H9 (cell line): ENCODE measurements at regions not wholly inside any gene's neighbourhood (a gene's known extent, or its start where the extent isn't known, plus 50 kb on each side); places are given as distances from the start of the nearest gene placed in this dataset.

Source experiments
- DNase-seq: peaks from one replicate; pipeline ENCODE4 v3.0.0-alpha.2; 2017
- H2AFZ ChIP-seq: one replicate; pipeline ENCODE4 v1.6.1; 2013; ENCODE audit warnings: mild to moderate bottlenecking, low read length, control low read depth, moderate library complexity
- H2AK5ac ChIP-seq: 2 replicates; pipeline ENCODE4 v1.6.1; 2013; ENCODE audit warnings: low read length, control low read depth, mixed read lengths; ENCODE audit not compliant: insufficient read length
- H2BK120ac ChIP-seq: one replicate; pipeline ENCODE4 v1.6.1; 2013; ENCODE audit warnings: low read depth, mild to moderate bottlenecking, low read length, control low read depth, inconsistent platforms; ENCODE audit not compliant: poor library complexity, severe bottlenecking
- H2BK12ac ChIP-seq: 2 replicates; pipeline ENCODE4 v1.6.1; 2013; ENCODE audit warnings: low read length, control low read depth, mixed read lengths, low read depth; ENCODE audit not compliant: insufficient read length
- H2BK15ac ChIP-seq: 2 replicates; pipeline ENCODE4 v1.6.1; 2013; ENCODE audit warnings: low read depth, low read length, control low read depth
- H2BK20ac ChIP-seq: one replicate; pipeline ENCODE4 v1.6.1; 2013; ENCODE audit warnings: low read depth, mild to moderate bottlenecking, low read length, control low read depth, inconsistent platforms; ENCODE audit not compliant: poor library complexity, severe bottlenecking
- H2BK5ac ChIP-seq: 2 replicates; pipeline ENCODE4 v1.6.1; 2013; ENCODE audit warnings: low read length, control low read depth, mixed read lengths; ENCODE audit not compliant: insufficient read length
- H3K14ac ChIP-seq: 2 replicates; pipeline ENCODE4 v1.6.1; 2013; ENCODE audit warnings: low read length, control low read depth; ENCODE audit not compliant: insufficient read depth
- H3K18ac ChIP-seq: 2 replicates; pipeline ENCODE4 v1.6.1; 2013; ENCODE audit warnings: low read depth, mild to moderate bottlenecking, mixed read lengths, low read length, control low read depth; ENCODE audit not compliant: insufficient read length
- H3K23ac ChIP-seq: 2 replicates; pipeline ENCODE4 v1.6.1; 2013; ENCODE audit warnings: low read length, control low read depth, mixed read lengths, low read depth; ENCODE audit not compliant: insufficient read length
- H3K23me2 ChIP-seq: 2 replicates; pipeline ENCODE4 v1.6.1; 2013; ENCODE audit warnings: low read depth, mild to moderate bottlenecking, mixed read lengths, low read length, control low read depth; ENCODE audit not compliant: insufficient read length, poor library complexity, severe bottlenecking
- H3K27ac ChIP-seq: 2 replicates; pipeline ENCODE4 v1.5.1; 2013; ENCODE audit warnings: low read length, control low read depth, mixed read lengths, low read depth; ENCODE audit not compliant: insufficient read length
- H3K27me3 ChIP-seq: 2 replicates; pipeline ENCODE4 v1.6.1; 2013; ENCODE audit warnings: low read length, control low read depth, inconsistent platforms; ENCODE audit not compliant: insufficient read depth
- H3K4ac ChIP-seq: 2 replicates; pipeline ENCODE4 v1.6.1; 2013; ENCODE audit warnings: low read depth, mild to moderate bottlenecking, control low read depth, inconsistent platforms, low read length, moderate library complexity
- H3K4me1 ChIP-seq: 2 replicates; pipeline ENCODE4 v1.6.1; 2013; ENCODE audit warnings: low read length, control low read depth, inconsistent platforms; ENCODE audit not compliant: insufficient read depth
- H3K4me2 ChIP-seq: 2 replicates; pipeline ENCODE4 v1.6.1; 2013; ENCODE audit warnings: low read length, control low read depth, mixed read lengths; ENCODE audit not compliant: insufficient read length, insufficient read depth
- H3K56ac ChIP-seq: 2 replicates; pipeline ENCODE4 v1.6.1; 2013; ENCODE audit warnings: low read depth, mild to moderate bottlenecking, mixed read lengths, low read length, control low read depth; ENCODE audit not compliant: insufficient read length
- H3K79me1 ChIP-seq: 2 replicates; pipeline ENCODE4 v1.6.1; 2013; ENCODE audit warnings: low read depth, mild to moderate bottlenecking, moderate library complexity, low read length, control low read depth, inconsistent platforms; ENCODE audit not compliant: insufficient read depth, poor library complexity, severe bottlenecking
- H3K79me2 ChIP-seq: 2 replicates; pipeline ENCODE4 v1.6.1; 2013; ENCODE audit warnings: low read length, control low read depth, inconsistent platforms; ENCODE audit not compliant: insufficient read depth
- H3K9ac ChIP-seq: 2 replicates; pipeline ENCODE4 v1.6.1; 2013; ENCODE audit warnings: low read length, control low read depth, mixed read lengths; ENCODE audit not compliant: insufficient read length; ENCODE audit errors: extremely low read depth
- H3K9me3 ChIP-seq: one replicate; pipeline ENCODE4 v1.6.1; 2013; ENCODE audit warnings: low read depth, low read length, inconsistent platforms; ENCODE audit not compliant: control insufficient read depth
- H3T11ph ChIP-seq: one replicate; pipeline ENCODE4 v1.6.1; 2013; ENCODE audit warnings: mild to moderate bottlenecking, low read length, control low read depth, inconsistent platforms
- H4K20me1 ChIP-seq: one replicate; pipeline ENCODE4 v1.6.1; 2013; ENCODE audit not compliant: control insufficient read depth, insufficient read length, insufficient read depth
- H4K5ac ChIP-seq: 2 replicates; pipeline ENCODE4 v1.6.1; 2013; ENCODE audit warnings: low read depth, mild to moderate bottlenecking, mixed read lengths, low read length, control low read depth; ENCODE audit not compliant: insufficient read length
- H4K8ac ChIP-seq: replicated peaks from 2 replicates; pipeline ENCODE4 v1.6.1; 2013; ENCODE audit warnings: low read length, control low read depth, mixed read lengths, low read depth; ENCODE audit not compliant: insufficient read length
- H4K91ac ChIP-seq: 2 replicates; pipeline ENCODE4 v1.6.1; 2013; ENCODE audit warnings: low read depth, mild to moderate bottlenecking, moderate library complexity, mixed read lengths, low read length, control low read depth; ENCODE audit not compliant: insufficient read length
- H3K27ac Mint-ChIP-seq, 3 experiments: 2 replicates in 2 of 3; 3 replicates in 1 of 3; pipeline ENCODE4 v1.8.0; 2020 to 2021; ENCODE audit warnings: mixed read lengths in 3 of 3, mild to moderate bottlenecking in 1 of 3, moderate library complexity in 1 of 3
- H3K27me3 Mint-ChIP-seq: 2 replicates; pipeline ENCODE4 v1.8.0; 2021; ENCODE audit warnings: low read depth, mild to moderate bottlenecking, moderate library complexity, mixed read lengths
- H3K36me3 Mint-ChIP-seq, 3 experiments: 2 replicates in 2 of 3; 3 replicates in 1 of 3; pipeline ENCODE4 v1.8.0; 2020 to 2021; ENCODE audit warnings: low read depth in 3 of 3, mixed read lengths in 3 of 3; ENCODE audit not compliant: insufficient read depth in 1 of 3
- H3K4me1 Mint-ChIP-seq, 2 experiments: 2 replicates each; pipeline ENCODE4 v1.8.0; 2020; ENCODE audit warnings: mixed read lengths in 2 of 2
- H3K4me3 Mint-ChIP-seq, 2 experiments: 2 replicates in 1 of 2; 3 replicates in 1 of 2; pipeline ENCODE4 v1.8.0; 2020 to 2021; ENCODE audit warnings: mild to moderate bottlenecking in 2 of 2, mixed read lengths in 2 of 2, moderate library complexity in 1 of 2
- H3K9me3 Mint-ChIP-seq, 2 experiments: 2 replicates in 1 of 2; 3 replicates in 1 of 2; pipeline ENCODE4 v1.8.0; 2020; ENCODE audit warnings: mild to moderate bottlenecking in 2 of 2, mixed read lengths in 2 of 2, moderate library complexity in 1 of 2
- CTCF ChIP-seq: fragments of 200-600 bp; sonication (generic); conservative IDR thresholded peaks from 3 replicates; pipeline ENCODE4 v1.8.0; 2021; ENCODE audit warnings: antibody characterized with exemption, mild to moderate bottlenecking
- WGBS: extraction: QIAGEN DNeasy Blood & Tissue Kit; methylation state at CpG from one replicate; pipeline ENCODE4 v1.1.7; 2013; ENCODE audit warnings: missing lambda C conversion rate, low lambda C conversion rate, mixed read lengths; ENCODE audit not compliant: insufficient read length; ENCODE audit errors: extremely low coverage; 5-methylcytosine and 5-hydroxymethylcytosine counted together

- Histone ChIP-seq H3K79me1 (no peaks in the 10 kb centered on the region), H2BK120ac (no peak overlapping the region), H3K79me2 (no peaks in the 10 kb centered on the region), H3K9ac (no peak overlapping the region), H3K14ac (no peak overlapping the region), H3K23me2 (no peaks in the 10 kb centered on the region), H3K4me2 (no peak overlapping the region), H3K27ac (no peak overlapping the region), H3K27me3 (no peaks in the 10 kb centered on the region), H2BK20ac (no peak overlapping the region), H3K4ac (no peak overlapping the region), H2AFZ (no peak overlapping the region), H3T11ph (no peak overlapping the region), H3K4me1 (no peaks in the 10 kb centered on the region), H3K18ac (no peak overlapping the region), H4K5ac (no peak overlapping the region), H2BK15ac (no peak overlapping the region), H2BK12ac (no peak overlapping the region), H2AK5ac (no peak overlapping the region), H4K91ac (no peak overlapping the region), H4K20me1 (no peaks in the 10 kb centered on the region), H3K9me3 (no peaks in the 10 kb centered on the region), H3K23ac (no peak overlapping the region), H3K56ac (no peak overlapping the region), H2BK5ac (no peak overlapping the region), H4K8ac (no peak overlapping the region)
- Mint-ChIP-seq H3K9me3 (peaks cover 4 to 14% of the 10 kb centered on the region in 2 experiments; a peak in 3 of 5 replicates), H3K36me3 (peaks cover 2 to 12% (median 3%) of the 10 kb centered on the region in 3 experiments; a peak in 6 of 7 replicates), H3K4me3 (no peak overlapping the region), H3K4me1 (peaks cover 0 to 2% of the 10 kb centered on the region in 2 experiments; a peak in 1 of 4 replicates), H3K27ac (no peak overlapping the region), H3K27me3 (no peaks in the 10 kb centered on the region)
- no CpG with 5 or more reads among the region's 1 CpG for whole genome bisulfite sequencing
- no peak for DNase-seq
- no peak for TF ChIP-seq CTCF
These were observed 593.9 kb upstream of the BTBD3 start for GRCh38 chr20:11323816-11324215.
